ENCODE measurements at regions not wholly inside any gene's neighbourhood (a gene's known extent, or its start where the extent isn't known, plus 50 kb on each side); places are given as distances from the start of the nearest gene placed in this dataset.

- peak; percentile 13 for DNase-seq (ENCODE audit: low spot score)
- TF ChIP-seq CTCF (IDR thresholded peaks at IDR 0.05; ENCODE audit: borderline replicate concordance, control extremely low read depth, extremely low read depth, insufficient read depth, missing control alignments), result no peak
- in situ Hi-C loops (cut with MboI; ENCODE audit: low sequenced_read_pairs, unreplicated experiment), result no loop called here
These were observed 52.1 kb upstream of the NME8 start for GRCh38 chr7:37796138-37796775.
